Omental fat pad (tissue), 3 donors: ENCODE measurements at regions not wholly inside any gene's neighbourhood (a gene's known extent, or its start where the extent isn't known, plus 50 kb on each side); places are given as distances from the start of the nearest gene placed in this dataset.

Source experiments
- ATAC-seq: fragments of 150-250 bp; one replicate; pipeline ENCODE4 v1.9.1; 2016; ENCODE audit warnings: mild to moderate bottlenecking, moderate library complexity; ENCODE audit not compliant: low FRiP score
- DNase-seq: peaks from one replicate; pipeline ENCODE4 v3.0.0-alpha.2; 2019; ENCODE audit warnings: low spot score
- TF ChIP-seq, protein P1 (sequence below), 3 donors: fragments of 450-650 bp; IDR thresholded peaks; one replicate each; pipeline ENCODE4 v1.5.1; 2016 to 2017; ENCODE audit warnings: antibody characterized with exemption in 3 of 3, mild to moderate bottlenecking in 3 of 3, moderate library complexity in 2 of 3

DNA sequence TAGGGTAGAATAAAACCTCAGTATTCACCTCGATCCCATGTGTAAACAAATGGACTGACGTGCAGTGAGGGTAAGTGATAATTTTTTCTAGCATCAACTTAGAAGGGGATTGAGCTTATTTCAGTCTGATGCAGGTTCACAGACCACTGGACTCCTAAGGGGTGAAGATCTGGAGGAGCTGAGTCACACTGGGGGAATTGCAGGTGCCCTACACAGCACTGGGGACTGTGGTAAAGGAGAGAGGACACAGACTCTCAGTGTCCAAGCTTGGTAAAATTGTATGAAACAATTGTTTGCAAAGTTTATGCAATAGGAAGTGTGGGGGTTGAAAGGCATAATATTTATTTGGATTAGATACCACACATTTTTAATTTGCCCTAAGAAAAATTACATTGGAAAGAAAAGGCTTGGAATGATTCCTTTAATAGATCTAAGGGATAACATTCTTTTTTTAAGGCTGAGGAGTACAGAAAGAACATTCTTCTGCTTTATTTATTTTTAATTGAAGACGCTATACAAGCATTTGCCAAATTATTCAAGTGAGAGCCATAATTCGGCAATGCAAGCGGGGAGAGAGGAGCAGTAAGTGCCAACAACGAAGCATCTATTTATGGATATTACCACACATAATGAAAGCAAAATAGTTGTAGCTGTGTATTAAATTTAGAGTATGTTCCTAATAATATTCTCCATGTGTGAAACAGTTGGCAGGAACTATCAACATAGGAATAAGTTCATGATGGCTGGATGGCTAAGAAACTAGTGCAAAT, 766.9 kb upstream of the ADAMTS16 start:
- DNase-seq: no peak
- TF ChIP-seq, protein P1, sequence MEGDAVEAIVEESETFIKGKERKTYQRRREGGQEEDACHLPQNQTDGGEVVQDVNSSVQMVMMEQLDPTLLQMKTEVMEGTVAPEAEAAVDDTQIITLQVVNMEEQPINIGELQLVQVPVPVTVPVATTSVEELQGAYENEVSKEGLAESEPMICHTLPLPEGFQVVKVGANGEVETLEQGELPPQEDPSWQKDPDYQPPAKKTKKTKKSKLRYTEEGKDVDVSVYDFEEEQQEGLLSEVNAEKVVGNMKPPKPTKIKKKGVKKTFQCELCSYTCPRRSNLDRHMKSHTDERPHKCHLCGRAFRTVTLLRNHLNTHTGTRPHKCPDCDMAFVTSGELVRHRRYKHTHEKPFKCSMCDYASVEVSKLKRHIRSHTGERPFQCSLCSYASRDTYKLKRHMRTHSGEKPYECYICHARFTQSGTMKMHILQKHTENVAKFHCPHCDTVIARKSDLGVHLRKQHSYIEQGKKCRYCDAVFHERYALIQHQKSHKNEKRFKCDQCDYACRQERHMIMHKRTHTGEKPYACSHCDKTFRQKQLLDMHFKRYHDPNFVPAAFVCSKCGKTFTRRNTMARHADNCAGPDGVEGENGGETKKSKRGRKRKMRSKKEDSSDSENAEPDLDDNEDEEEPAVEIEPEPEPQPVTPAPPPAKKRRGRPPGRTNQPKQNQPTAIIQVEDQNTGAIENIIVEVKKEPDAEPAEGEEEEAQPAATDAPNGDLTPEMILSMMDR (IDR thresholded peaks at IDR 0.05): no peak
- no peak for ATAC-seq

DNA sequence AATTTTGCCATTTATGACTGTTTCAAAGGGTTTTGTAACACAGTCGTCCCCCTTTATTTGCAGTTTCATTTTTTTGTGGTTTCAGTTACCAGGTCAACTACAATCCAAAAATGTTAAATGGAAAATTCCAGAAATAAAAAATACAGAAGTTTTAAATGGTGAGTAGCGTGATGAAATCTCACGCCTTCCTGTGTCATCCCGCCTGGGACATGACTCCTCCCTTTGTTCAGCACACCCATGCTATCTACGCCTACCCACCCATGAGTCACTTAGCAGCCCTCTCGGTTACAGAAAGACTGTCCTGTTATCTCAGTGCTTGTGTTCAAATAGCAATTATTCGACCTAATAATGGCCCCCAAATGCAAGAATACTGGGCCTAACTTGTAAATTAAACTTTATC, 765.3 kb upstream of the ADAMTS16 start:
- no peak for ATAC-seq
- TF ChIP-seq, protein P1 (IDR thresholded peaks at IDR 0.05): no peak
- no peak for DNase-seq

- DNase-seq (no peak), ATAC-seq (no peak)
- TF ChIP-seq, protein P1 (IDR thresholded peaks at IDR 0.05): no peak
Observed at GRCh38 chr5:4375640-4376039, 764.5 kb upstream of the ADAMTS16 start.

- ATAC-seq (no peak), DNase-seq (no peak)
- TF ChIP-seq, protein P1 (IDR thresholded peaks at IDR 0.05): no peak
Observed at GRCh38 chr5:4383102-4383501, 757.0 kb upstream of the ADAMTS16 start.

GRCh38 chr5:4383518-4384198, 756.5 kb upstream of the ADAMTS16 start:
- no peak for ATAC-seq
- no peak for DNase-seq
- TF ChIP-seq, protein P1 (IDR thresholded peaks at IDR 0.05): no peak

DNA sequence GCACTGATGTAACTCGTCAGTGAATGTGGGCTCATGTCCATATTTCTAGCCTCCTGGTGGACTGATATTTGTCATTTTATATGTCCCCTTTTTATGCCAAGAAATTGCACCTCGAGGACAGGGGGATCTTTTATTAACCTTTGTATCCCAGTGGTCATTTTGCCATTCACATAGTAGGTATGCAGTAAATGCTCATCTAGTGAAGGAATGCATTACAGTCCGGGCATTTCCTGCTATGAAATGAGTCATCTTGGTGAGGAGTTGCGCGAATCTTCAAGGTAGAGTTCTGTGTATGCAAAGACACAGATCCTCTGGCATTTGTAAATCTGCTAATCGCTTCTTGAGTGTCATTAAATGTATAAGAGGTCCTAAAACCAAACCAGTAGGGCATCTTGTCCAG, 755.5 kb upstream of the ADAMTS16 start:
- TF ChIP-seq, protein P1 (IDR thresholded peaks at IDR 0.05): no peak
- ATAC-seq: no peak
- DNase-seq: no peak

DNA sequence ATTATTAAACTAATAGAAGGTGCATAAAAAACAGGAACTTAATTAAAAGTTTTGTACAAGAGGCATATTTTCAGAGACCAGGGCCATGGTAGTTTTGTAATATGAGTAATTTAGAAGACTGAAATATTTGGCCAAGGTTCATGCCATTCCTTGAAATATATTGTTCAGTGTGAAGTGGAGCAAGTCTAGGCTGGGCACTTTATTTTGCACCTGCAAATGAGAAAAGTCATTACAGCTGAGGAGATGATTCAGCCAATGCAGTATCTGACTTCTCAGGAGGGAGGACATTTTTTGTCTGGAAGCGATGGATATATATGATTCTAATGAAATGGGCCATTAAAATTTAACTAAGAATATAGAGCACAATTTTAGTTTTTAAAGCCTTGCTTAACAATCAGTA, 754.0 kb upstream of the ADAMTS16 start:
- TF ChIP-seq, protein P1 (IDR thresholded peaks at IDR 0.05): no peak
- ATAC-seq (no peak), DNase-seq (no peak)
